OCI-LY3 (cell line): ENCODE measurements at regions not wholly inside any gene's neighbourhood (a gene's known extent, or its start where the extent isn't known, plus 50 kb on each side); places are given as distances from the start of the nearest gene placed in this dataset.

Source experiments
- EZH2phosphoT487 ChIP-seq: fragments of 200-600 bp; shearing (Covaris generic); IDR thresholded peaks from 2 replicates; pipeline ENCODE4 v1.6.1; 2018; ENCODE audit warnings: antibody characterized with exemption, mixed run types, low read depth
- TF ChIP-seq, protein P1 (sequence below): fragments of 200-600, 300-600 bp; sonication (generic); IDR thresholded peaks from 2 replicates; pipeline ENCODE4 v1.5.1; 2014; ENCODE audit warnings: antibody characterized with exemption, low read length, low read depth

DNA sequence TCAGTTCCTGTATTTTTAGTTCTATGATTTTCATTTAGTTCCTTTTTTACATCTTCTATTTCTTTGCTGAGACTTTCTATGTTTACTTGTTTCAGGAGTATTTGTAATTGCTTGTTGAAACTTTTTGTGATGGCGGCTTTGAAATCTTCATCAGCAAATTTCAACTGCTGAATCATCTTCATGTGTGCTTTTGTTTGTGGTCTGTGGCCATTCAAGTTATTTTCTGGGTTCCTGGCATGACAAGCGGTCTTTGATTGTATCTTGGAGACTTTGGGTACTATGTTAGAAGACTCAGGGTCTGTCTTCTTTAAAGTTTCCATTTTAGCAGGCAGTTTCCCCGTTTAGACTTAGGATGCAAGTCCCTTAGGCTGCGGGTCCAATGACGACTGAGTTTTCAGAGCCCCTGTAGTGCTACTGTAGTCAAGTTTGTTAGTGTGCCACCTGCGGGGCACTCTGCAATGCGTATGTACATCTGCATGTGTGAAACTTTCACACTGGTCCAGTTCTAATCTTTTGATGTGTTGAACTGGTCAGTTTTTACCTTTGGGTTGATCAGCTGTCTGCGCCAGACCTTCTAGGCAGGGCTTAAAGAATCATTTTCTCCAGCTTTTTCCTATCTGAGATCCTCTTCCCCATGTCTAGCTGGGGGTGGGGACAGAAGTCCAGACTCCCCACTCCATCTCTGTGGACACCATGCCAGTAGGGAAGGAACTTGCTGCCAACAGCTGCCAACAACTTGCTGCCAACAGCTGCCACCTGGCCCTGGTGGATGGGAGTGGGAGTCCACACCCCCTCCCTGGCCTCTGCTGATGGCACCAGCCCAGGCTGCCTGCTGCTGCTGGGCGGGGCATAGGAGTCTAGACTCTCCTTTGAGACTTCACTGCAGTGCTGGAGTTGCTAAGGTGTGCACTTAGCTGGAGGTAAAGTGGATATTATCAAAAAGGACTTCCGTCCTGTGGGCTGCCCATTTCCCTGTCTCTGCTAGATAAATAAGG, 190.9 kb downstream of the TJP1 start:
- TF ChIP-seq, protein P1, sequence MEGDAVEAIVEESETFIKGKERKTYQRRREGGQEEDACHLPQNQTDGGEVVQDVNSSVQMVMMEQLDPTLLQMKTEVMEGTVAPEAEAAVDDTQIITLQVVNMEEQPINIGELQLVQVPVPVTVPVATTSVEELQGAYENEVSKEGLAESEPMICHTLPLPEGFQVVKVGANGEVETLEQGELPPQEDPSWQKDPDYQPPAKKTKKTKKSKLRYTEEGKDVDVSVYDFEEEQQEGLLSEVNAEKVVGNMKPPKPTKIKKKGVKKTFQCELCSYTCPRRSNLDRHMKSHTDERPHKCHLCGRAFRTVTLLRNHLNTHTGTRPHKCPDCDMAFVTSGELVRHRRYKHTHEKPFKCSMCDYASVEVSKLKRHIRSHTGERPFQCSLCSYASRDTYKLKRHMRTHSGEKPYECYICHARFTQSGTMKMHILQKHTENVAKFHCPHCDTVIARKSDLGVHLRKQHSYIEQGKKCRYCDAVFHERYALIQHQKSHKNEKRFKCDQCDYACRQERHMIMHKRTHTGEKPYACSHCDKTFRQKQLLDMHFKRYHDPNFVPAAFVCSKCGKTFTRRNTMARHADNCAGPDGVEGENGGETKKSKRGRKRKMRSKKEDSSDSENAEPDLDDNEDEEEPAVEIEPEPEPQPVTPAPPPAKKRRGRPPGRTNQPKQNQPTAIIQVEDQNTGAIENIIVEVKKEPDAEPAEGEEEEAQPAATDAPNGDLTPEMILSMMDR, result peak; percentile 25
- no peak for TF ChIP-seq EZH2phosphoT487
